H9 (cell line): ENCODE measurements at regions not wholly inside any gene's neighbourhood (a gene's known extent, or its start where the extent isn't known, plus 50 kb on each side); places are given as distances from the start of the nearest gene placed in this dataset.

Experiments used
- DNase-seq: peaks from one replicate; pipeline ENCODE4 v3.0.0-alpha.2; 2017
- H2AFZ ChIP-seq: one replicate; pipeline ENCODE4 v1.6.1; 2013; ENCODE audit warnings: mild to moderate bottlenecking, low read length, control low read depth, moderate library complexity
- H2AK5ac ChIP-seq: 2 replicates; pipeline ENCODE4 v1.6.1; 2013; ENCODE audit warnings: low read length, control low read depth, mixed read lengths; ENCODE audit not compliant: insufficient read length
- H2BK120ac ChIP-seq: one replicate; pipeline ENCODE4 v1.6.1; 2013; ENCODE audit warnings: low read depth, mild to moderate bottlenecking, low read length, control low read depth, inconsistent platforms; ENCODE audit not compliant: poor library complexity, severe bottlenecking
- H2BK12ac ChIP-seq: 2 replicates; pipeline ENCODE4 v1.6.1; 2013; ENCODE audit warnings: low read length, control low read depth, mixed read lengths, low read depth; ENCODE audit not compliant: insufficient read length
- H2BK15ac ChIP-seq: 2 replicates; pipeline ENCODE4 v1.6.1; 2013; ENCODE audit warnings: low read depth, low read length, control low read depth
- H2BK20ac ChIP-seq: one replicate; pipeline ENCODE4 v1.6.1; 2013; ENCODE audit warnings: low read depth, mild to moderate bottlenecking, low read length, control low read depth, inconsistent platforms; ENCODE audit not compliant: poor library complexity, severe bottlenecking
- H2BK5ac ChIP-seq: 2 replicates; pipeline ENCODE4 v1.6.1; 2013; ENCODE audit warnings: low read length, control low read depth, mixed read lengths; ENCODE audit not compliant: insufficient read length
- H3K14ac ChIP-seq: 2 replicates; pipeline ENCODE4 v1.6.1; 2013; ENCODE audit warnings: low read length, control low read depth; ENCODE audit not compliant: insufficient read depth
- H3K18ac ChIP-seq: 2 replicates; pipeline ENCODE4 v1.6.1; 2013; ENCODE audit warnings: low read depth, mild to moderate bottlenecking, mixed read lengths, low read length, control low read depth; ENCODE audit not compliant: insufficient read length
- H3K23ac ChIP-seq: 2 replicates; pipeline ENCODE4 v1.6.1; 2013; ENCODE audit warnings: low read length, control low read depth, mixed read lengths, low read depth; ENCODE audit not compliant: insufficient read length
- H3K23me2 ChIP-seq: 2 replicates; pipeline ENCODE4 v1.6.1; 2013; ENCODE audit warnings: low read depth, mild to moderate bottlenecking, mixed read lengths, low read length, control low read depth; ENCODE audit not compliant: insufficient read length, poor library complexity, severe bottlenecking
- H3K27ac ChIP-seq: 2 replicates; pipeline ENCODE4 v1.5.1; 2013; ENCODE audit warnings: low read length, control low read depth, mixed read lengths, low read depth; ENCODE audit not compliant: insufficient read length
- H3K27me3 ChIP-seq: 2 replicates; pipeline ENCODE4 v1.6.1; 2013; ENCODE audit warnings: low read length, control low read depth, inconsistent platforms; ENCODE audit not compliant: insufficient read depth
- H3K4ac ChIP-seq: 2 replicates; pipeline ENCODE4 v1.6.1; 2013; ENCODE audit warnings: low read depth, mild to moderate bottlenecking, control low read depth, inconsistent platforms, low read length, moderate library complexity
- H3K4me1 ChIP-seq: 2 replicates; pipeline ENCODE4 v1.6.1; 2013; ENCODE audit warnings: low read length, control low read depth, inconsistent platforms; ENCODE audit not compliant: insufficient read depth
- H3K4me2 ChIP-seq: 2 replicates; pipeline ENCODE4 v1.6.1; 2013; ENCODE audit warnings: low read length, control low read depth, mixed read lengths; ENCODE audit not compliant: insufficient read length, insufficient read depth
- H3K56ac ChIP-seq: 2 replicates; pipeline ENCODE4 v1.6.1; 2013; ENCODE audit warnings: low read depth, mild to moderate bottlenecking, mixed read lengths, low read length, control low read depth; ENCODE audit not compliant: insufficient read length
- H3K79me1 ChIP-seq: 2 replicates; pipeline ENCODE4 v1.6.1; 2013; ENCODE audit warnings: low read depth, mild to moderate bottlenecking, moderate library complexity, low read length, control low read depth, inconsistent platforms; ENCODE audit not compliant: insufficient read depth, poor library complexity, severe bottlenecking
- H3K79me2 ChIP-seq: 2 replicates; pipeline ENCODE4 v1.6.1; 2013; ENCODE audit warnings: low read length, control low read depth, inconsistent platforms; ENCODE audit not compliant: insufficient read depth
- H3K9ac ChIP-seq: 2 replicates; pipeline ENCODE4 v1.6.1; 2013; ENCODE audit warnings: low read length, control low read depth, mixed read lengths; ENCODE audit not compliant: insufficient read length; ENCODE audit errors: extremely low read depth
- H3K9me3 ChIP-seq: one replicate; pipeline ENCODE4 v1.6.1; 2013; ENCODE audit warnings: low read depth, low read length, inconsistent platforms; ENCODE audit not compliant: control insufficient read depth
- H3T11ph ChIP-seq: one replicate; pipeline ENCODE4 v1.6.1; 2013; ENCODE audit warnings: mild to moderate bottlenecking, low read length, control low read depth, inconsistent platforms
- H4K20me1 ChIP-seq: one replicate; pipeline ENCODE4 v1.6.1; 2013; ENCODE audit not compliant: control insufficient read depth, insufficient read length, insufficient read depth
- H4K5ac ChIP-seq: 2 replicates; pipeline ENCODE4 v1.6.1; 2013; ENCODE audit warnings: low read depth, mild to moderate bottlenecking, mixed read lengths, low read length, control low read depth; ENCODE audit not compliant: insufficient read length
- H4K8ac ChIP-seq: replicated peaks from 2 replicates; pipeline ENCODE4 v1.6.1; 2013; ENCODE audit warnings: low read length, control low read depth, mixed read lengths, low read depth; ENCODE audit not compliant: insufficient read length
- H4K91ac ChIP-seq: 2 replicates; pipeline ENCODE4 v1.6.1; 2013; ENCODE audit warnings: low read depth, mild to moderate bottlenecking, moderate library complexity, mixed read lengths, low read length, control low read depth; ENCODE audit not compliant: insufficient read length
- H3K27ac Mint-ChIP-seq, 3 experiments: 2 replicates in 2 of 3; 3 replicates in 1 of 3; pipeline ENCODE4 v1.8.0; 2020 to 2021; ENCODE audit warnings: mixed read lengths in 3 of 3, mild to moderate bottlenecking in 1 of 3, moderate library complexity in 1 of 3
- H3K27me3 Mint-ChIP-seq: 2 replicates; pipeline ENCODE4 v1.8.0; 2021; ENCODE audit warnings: low read depth, mild to moderate bottlenecking, moderate library complexity, mixed read lengths
- H3K36me3 Mint-ChIP-seq, 3 experiments: 2 replicates in 2 of 3; 3 replicates in 1 of 3; pipeline ENCODE4 v1.8.0; 2020 to 2021; ENCODE audit warnings: low read depth in 3 of 3, mixed read lengths in 3 of 3; ENCODE audit not compliant: insufficient read depth in 1 of 3
- H3K4me1 Mint-ChIP-seq, 2 experiments: 2 replicates each; pipeline ENCODE4 v1.8.0; 2020; ENCODE audit warnings: mixed read lengths in 2 of 2
- H3K4me3 Mint-ChIP-seq, 2 experiments: 2 replicates in 1 of 2; 3 replicates in 1 of 2; pipeline ENCODE4 v1.8.0; 2020 to 2021; ENCODE audit warnings: mild to moderate bottlenecking in 2 of 2, mixed read lengths in 2 of 2, moderate library complexity in 1 of 2
- H3K9me3 Mint-ChIP-seq, 2 experiments: 2 replicates in 1 of 2; 3 replicates in 1 of 2; pipeline ENCODE4 v1.8.0; 2020; ENCODE audit warnings: mild to moderate bottlenecking in 2 of 2, mixed read lengths in 2 of 2, moderate library complexity in 1 of 2
- CTCF ChIP-seq: fragments of 200-600 bp; sonication (generic); conservative IDR thresholded peaks from 3 replicates; pipeline ENCODE4 v1.8.0; 2021; ENCODE audit warnings: antibody characterized with exemption, mild to moderate bottlenecking
- WGBS: extraction: QIAGEN DNeasy Blood & Tissue Kit; methylation state at CpG from one replicate; pipeline ENCODE4 v1.1.7; 2013; ENCODE audit warnings: missing lambda C conversion rate, low lambda C conversion rate, mixed read lengths; ENCODE audit not compliant: insufficient read length; ENCODE audit errors: extremely low coverage; 5-methylcytosine and 5-hydroxymethylcytosine counted together

DNA sequence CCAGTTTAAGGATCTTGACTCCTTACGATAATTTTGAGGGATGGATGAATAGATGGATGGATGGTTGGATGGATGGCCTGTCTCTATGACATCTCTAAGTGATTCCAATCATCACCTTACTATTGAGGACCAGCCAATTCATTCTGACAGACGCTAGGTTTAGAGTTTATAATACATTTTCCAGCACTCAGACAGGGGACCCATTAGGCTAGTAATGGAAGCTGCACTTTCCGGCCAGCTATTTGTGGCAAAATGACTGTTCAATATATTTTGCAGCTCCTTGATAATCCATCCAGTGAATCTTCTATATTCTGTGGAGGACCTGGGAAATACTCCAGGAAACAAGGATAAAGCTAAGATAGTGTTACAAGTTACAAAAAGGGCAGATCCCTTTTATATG, 262.9 kb downstream of the TDRD15 start:
- Histone ChIP-seq H2BK20ac (no peak overlapping the region), H3K4ac (no peak overlapping the region), H3K27ac (no peak overlapping the region), H3K9ac (no peak overlapping the region), H2AFZ (no peak overlapping the region), H3K14ac (no peak overlapping the region), H4K5ac (no peak overlapping the region), H2BK12ac (no peak overlapping the region), H3K27me3 (no peaks in the 10 kb centered on the region), H3K18ac (no peak overlapping the region), H4K91ac (no peak overlapping the region), H2BK5ac (no peak overlapping the region), H3K23me2 (no peaks in the 10 kb centered on the region), H2BK15ac (no peak overlapping the region), H3T11ph (no peak overlapping the region), H2BK120ac (no peak overlapping the region), H3K56ac (no peak overlapping the region), H4K8ac (no peak overlapping the region), H2AK5ac (no peak overlapping the region), H4K20me1 (no peaks in the 10 kb centered on the region), H3K4me2 (no peak overlapping the region), H3K79me2 (no peaks in the 10 kb centered on the region), H3K9me3 (no peaks in the 10 kb centered on the region), H3K4me1 (no peaks in the 10 kb centered on the region; the same call in 1 of the 2 replicates), H3K23ac (no peak overlapping the region), H3K79me1 (no peaks in the 10 kb centered on the region)
- H3K27ac Mint-ChIP-seq, result no peak overlapping the region
- no CpG with 5 or more reads among the region's 3 CpGs for WGBS
- H3K36me3 Mint-ChIP-seq, result no peaks in the 10 kb centered on the region
- peaks cover 0 to 4% of the 10 kb centered on the region in 2 experiments; a peak in 1 of 5 replicates for H3K9me3 Mint-ChIP-seq
- H3K27me3 Mint-ChIP-seq, result no peaks in the 10 kb centered on the region; the same call in 1 of the 2 replicates
- TF ChIP-seq CTCF, result no peak
- no peak for DNase-seq
- H3K4me1 Mint-ChIP-seq, result peaks cover 4 to 11% of the 10 kb centered on the region in 2 experiments; a peak in 3 of 4 replicates
- no peak overlapping the region for H3K4me3 Mint-ChIP-seq
